Middle frontal gyrus (tissue), 1 donor: ENCODE measurements at regions not wholly inside any gene's neighbourhood (a gene's known extent, or its start where the extent isn't known, plus 50 kb on each side); places are given as distances from the start of the nearest gene placed in this dataset.
"Not testable (repeated sequence)": the region's sequence is repeated elsewhere in the genome, so short reads cannot be mapped to it uniquely, and the experiment has no call there.

Experiments
- DNase-seq: peaks from one replicate; pipeline ENCODE4 v3.0.0-alpha.2; 2015; ENCODE audit warnings: low spot score; ENCODE audit errors: extremely low spot score

DNA sequence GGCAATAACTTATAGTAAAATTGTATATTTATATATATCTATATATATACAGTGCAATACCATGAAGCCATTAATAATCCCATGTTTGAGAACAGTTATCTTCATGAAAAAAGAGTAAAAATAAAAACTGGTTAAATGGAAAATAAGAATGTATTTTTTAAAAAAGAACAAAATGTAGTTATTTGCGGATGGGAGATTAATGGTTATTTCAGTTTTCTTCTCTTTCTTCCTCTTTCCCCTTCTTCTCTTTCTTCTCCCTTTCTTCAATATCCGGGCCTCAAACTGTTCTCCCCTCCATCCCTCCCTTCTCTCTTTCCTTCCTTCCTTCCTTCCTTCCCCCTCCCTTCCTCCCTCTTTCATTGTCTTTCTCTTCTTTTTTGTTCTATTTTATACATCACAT is 1301.7 kb upstream of the IGFBP7 start:
- DNase-seq: no peak

DNA sequence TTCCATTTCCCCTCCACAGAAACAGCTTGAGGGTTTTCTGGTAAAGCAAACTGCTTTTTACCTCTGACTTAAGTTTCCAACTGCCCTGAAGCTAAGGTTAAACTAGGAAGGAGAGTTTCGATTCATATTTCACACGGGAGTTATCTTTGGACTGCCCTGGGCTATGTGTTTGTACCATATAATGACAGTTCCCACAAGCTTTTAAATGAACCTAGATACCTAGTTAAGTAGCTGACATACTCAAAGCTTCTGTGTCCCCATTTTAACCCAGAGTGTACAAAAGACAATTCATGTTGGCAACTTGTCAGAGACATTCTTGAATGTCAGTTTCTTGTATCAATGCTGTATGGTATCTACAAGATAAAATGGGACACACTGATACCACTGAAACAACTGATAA is 1296.6 kb upstream of the IGFBP7 start:
- no peak for DNase-seq

- DNase-seq: no peak
Observed at GRCh38 chr4:58368221-58368620, 1258.0 kb upstream of the IGFBP7 start.

DNA sequence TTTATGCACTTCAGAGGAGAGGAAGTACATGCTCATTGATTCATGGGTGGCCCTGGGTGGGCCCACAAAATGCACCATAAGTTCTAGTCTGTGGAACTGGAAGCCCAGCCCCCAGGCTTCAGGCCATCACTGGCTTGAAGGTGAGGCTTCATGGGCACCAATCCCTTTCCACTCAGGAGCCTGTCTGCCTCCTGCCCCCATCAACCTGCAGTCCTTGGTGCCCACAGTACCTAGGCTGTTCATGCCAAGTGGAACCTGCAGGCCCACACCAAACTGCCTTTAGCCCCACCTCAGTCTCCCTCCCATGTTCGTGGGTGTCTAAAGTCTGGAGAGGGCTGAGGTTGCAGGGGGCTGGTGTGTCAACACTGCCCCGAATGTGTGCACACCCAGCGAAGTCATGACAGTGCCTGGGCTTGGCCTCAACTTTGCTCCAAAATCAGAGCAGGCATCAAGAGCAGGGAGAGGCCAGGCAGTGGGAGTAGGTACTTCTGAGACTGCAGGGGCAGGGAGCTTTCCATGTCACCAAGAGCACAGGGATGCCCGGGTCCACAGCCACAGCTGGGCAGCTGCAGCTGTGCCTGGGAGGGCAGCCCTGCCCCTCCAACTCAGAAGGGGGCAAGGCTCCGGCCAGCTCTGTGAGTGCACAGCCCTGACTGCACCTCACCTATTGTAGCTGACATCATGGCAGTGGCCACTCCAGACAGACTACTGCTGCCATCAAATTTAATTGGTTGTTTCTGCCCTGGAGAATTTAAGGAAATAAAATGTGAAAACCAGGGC is 1250.4 kb upstream of the IGFBP7 start:
- DNase-seq: no peak

GRCh38 chr4:58359590-58359989 is 1249.4 kb upstream of the IGFBP7 start:
- no peak for DNase-seq

DNA sequence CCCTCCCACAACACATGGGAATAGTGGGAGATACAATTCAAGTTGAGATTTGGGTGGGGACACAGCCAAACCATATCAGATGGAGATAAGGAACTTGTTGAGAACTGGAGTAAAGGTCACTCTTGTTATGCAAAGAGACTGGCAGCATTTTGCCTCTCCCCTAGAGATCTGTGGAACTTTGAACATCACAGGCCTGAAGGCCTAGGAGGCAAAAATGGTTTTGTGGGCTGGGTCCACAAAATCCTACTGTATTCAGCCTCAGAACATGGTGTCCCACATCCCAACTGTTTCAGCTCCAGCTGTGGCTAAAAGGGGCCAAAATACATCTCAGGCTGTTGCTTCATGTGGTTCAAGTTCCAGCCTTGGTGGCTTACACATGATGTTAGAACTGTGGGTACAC is 1247.8 kb upstream of the IGFBP7 start:
- no peak for DNase-seq

DNA sequence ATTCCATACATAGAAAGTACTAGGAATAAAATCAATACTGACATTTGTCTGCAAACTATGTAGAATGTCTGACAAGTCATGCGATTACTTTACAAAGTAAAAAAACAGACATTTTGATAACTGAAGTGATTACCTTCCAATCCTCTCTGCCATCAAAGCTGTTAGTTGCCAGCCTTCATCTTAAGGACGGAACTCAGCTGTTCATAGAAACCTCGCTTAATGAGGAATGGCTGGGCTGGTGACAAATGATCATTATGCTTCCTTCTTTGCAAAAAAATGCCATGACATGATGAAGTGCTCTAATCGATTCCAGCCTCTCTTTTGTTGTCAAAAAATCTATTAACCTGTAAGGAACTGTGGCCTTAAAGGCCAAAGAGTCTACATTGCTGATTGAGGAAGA is 1214.9 kb upstream of the IGFBP7 start:
- no peak for DNase-seq

- no peak for DNase-seq
Observed at GRCh38 chr4:58313444-58313843, 1203.3 kb upstream of the IGFBP7 start.

GRCh38 chr4:58303456-58303855 is 1193.3 kb upstream of the IGFBP7 start:
- no peak for DNase-seq

- DNase-seq: no peak
Observed at GRCh38 chr4:58301376-58301999, 1191.3 kb upstream of the IGFBP7 start.

DNA sequence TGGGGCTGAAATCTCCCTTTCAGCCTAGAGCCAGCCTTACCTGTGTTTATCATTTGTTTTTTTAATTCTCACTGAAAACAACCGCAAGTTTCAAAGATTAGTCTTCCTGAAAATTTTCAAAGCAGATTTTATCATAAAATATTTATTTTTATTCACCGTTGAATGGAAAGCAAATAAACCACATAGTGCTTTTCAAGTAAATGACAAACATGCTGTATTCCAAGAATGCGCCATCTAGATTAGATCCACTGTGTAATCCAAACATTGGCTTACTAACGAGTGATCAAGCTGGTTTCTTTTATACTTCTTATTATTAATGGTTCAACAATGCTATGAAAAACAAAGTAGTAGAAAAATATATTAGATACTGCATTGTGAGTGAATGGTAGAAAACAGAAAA is 1176.2 kb upstream of the IGFBP7 start:
- no peak for DNase-seq

GRCh38 chr4:58280928-58281327 is 1170.7 kb upstream of the IGFBP7 start:
- not testable (repeated sequence) for DNase-seq

DNA sequence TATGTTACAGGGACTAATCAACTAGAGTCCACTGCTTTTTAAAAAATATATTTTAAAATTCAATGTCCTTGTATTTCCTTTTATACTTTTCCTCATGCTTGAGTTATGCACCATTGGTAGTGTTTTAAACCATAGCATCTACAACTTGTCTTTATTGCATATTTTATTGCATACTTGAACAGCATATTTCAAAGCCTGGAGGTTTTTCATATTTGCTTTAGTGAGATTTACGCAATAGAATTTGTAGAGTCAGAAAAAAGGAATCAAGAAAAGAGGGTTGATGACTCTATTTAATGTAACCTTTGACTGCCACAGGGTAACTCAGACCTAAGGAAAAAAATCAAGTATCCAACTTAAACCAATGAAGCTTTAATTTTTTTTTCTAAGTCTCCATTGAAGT is 1165.7 kb upstream of the IGFBP7 start:
- DNase-seq: no peak

DNA sequence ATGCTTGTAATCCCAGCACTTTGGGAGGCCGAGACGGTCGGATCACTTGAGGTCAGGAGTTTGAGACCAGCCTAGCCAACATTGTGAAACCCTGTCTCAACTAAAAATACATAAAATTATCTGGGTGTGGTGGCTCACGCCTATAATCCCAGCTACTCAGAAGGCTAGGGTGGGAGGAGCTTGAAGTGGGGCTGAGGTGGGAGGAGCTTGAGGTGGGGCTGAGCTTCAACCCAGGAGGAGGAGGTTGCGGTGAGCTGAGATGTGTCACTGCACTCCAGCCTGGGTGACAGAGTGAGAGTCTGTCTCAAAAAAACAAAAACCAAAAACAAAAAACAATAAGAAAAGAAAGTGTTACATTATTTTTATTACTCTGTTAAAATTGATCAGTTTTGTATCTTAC is 1164.4 kb upstream of the IGFBP7 start:
- no peak for DNase-seq

DNA sequence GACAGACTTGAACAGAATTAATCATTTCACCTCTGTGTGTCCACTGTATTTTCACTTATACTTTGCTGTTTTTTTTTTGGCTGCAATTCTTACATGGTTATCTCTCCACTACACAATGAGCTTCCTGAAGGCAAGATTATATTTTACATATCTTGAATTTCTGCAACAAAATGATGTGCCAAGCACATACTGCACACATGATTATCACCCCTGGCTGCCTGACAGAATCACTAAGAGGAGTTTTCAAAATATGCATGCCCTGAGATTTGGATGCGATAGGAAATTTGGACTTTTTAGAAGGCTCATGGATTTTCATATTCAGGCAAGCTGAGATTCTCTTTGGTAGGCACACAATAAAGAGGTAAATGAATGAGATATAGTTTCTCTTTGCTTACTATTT is 1162.1 kb upstream of the IGFBP7 start:
- no peak for DNase-seq

- DNase-seq: no peak
Observed at GRCh38 chr4:58265734-58266133, 1155.5 kb upstream of the IGFBP7 start.

GRCh38 chr4:58261526-58261925 is 1151.3 kb upstream of the IGFBP7 start:
- DNase-seq: no peak

- DNase-seq: no peak
Observed at GRCh38 chr4:58254291-58254690, 1144.1 kb upstream of the IGFBP7 start.

DNA sequence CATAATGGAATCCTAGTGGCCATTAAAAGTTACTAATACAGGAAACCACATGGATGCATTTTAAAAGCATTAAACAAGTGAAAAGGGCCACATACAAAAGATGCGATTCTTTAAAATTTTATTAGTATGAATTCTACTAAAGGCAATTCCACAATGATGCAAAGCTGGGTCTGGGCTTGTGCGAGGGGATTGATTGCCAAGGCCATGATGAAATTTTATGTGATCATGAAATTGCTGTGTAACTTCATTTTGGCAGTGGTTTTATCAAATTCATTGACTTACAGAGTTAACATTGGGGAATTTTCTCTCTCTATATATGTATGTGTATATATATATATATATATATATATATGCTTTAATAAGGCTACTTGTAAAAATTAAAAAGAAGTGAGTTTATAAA is 1142.5 kb upstream of the IGFBP7 start:
- no peak for DNase-seq

- DNase-seq: no peak
Observed at GRCh38 chr4:58247792-58248191, 1137.6 kb upstream of the IGFBP7 start.

DNA sequence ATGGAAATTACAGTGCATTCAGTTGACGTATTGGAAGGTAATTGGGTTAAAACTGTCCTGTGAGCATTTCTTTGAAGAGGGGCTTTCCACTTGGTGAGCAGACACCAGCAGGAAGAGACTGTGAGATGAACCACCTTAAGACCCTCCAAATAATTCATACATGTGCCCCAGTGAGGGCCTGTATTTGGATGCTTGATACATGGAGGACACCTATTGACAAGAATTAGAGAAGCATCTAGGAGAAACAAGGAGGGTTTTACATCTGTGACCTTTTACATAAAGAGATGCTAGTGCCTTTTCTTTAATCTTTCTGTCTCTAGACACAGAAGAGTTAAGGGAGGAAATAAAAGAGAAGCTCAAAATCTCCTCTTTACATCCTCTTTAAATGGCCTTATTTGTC is 1115.3 kb upstream of the IGFBP7 start:
- DNase-seq: no peak

DNA sequence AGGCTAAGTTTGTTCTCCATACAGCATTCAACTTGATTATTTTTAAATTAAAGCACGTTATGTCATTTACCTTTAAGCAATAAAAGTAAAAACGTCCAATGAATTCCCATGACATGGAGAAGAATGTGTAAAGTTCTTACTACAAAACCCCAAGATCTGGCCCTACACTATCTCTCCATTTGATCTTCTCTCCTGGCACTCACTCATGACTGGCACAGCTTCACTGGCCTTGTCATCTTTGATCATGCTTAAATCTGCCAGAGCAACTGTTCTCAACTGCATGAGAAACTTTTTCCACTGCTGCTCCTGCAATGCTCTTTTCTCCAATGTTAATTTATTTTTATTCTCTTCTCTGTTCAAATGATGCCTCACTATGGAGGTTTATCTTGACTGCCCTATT is 1109.0 kb upstream of the IGFBP7 start:
- no peak for DNase-seq

- DNase-seq: no peak
Observed at GRCh38 chr4:58216461-58216860, 1106.3 kb upstream of the IGFBP7 start.
